IPS-15b (cell line): ENCODE measurements at regions not wholly inside any gene's neighbourhood (a gene's known extent, or its start where the extent isn't known, plus 50 kb on each side); places are given as distances from the start of the nearest gene placed in this dataset.

ENCODE experiments used
- H3K27me3 ChIP-seq: one replicate; pipeline ENCODE4 v1.6.1; 2013; ENCODE audit warnings: low read length; ENCODE audit not compliant: control insufficient read depth, insufficient read depth
- H3K36me3 ChIP-seq: one replicate; pipeline ENCODE4 v1.6.1; 2013; ENCODE audit warnings: low read length; ENCODE audit not compliant: control insufficient read depth, insufficient read depth
- H3K4me1 ChIP-seq: one replicate; pipeline ENCODE4 v1.6.1; 2013; ENCODE audit warnings: mild to moderate bottlenecking, low read length; ENCODE audit not compliant: control insufficient read depth, insufficient read depth
- H3K4me3 ChIP-seq: one replicate; pipeline ENCODE4 v1.5.1; 2013; ENCODE audit warnings: low read depth, low read length
- H3K9ac ChIP-seq: one replicate; pipeline ENCODE4 v1.6.1; 2013; ENCODE audit warnings: low read depth, mild to moderate bottlenecking, low read length
- H3K9me3 ChIP-seq: one replicate; pipeline ENCODE4 v1.6.1; 2013; ENCODE audit warnings: mild to moderate bottlenecking, low read length; ENCODE audit not compliant: control insufficient read depth, insufficient read depth

DNA sequence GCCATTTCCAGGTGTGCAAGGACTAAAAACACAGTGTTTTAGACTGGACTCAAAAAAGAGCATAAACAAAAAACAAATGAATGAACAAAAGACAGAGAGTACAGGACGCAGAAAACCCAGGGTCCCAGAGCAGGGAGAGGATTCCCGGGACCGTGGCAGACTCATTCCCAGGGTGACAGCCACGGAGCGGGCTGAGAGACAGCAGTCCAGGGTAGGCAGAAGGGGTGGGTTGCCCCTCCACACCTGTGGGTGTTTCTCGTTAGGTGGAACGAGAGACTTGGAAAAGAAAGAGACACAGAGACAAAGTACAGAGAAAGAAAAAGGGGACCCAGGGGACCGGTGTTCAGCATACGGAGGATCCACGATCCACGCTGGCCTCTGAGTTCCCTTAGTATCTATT is 273.4 kb downstream of the EIPR1 start:
- H3K36me3 ChIP-seq: no peaks in the 10 kb centered on the region
- no peak overlapping the region for H3K4me3 ChIP-seq
- H3K9ac ChIP-seq: no peak overlapping the region
- peaks cover 2% of the 10 kb centered on the region for H3K4me1 ChIP-seq
- no peaks in the 10 kb centered on the region for H3K27me3 ChIP-seq
- no peaks in the 10 kb centered on the region for H3K9me3 ChIP-seq

DNA sequence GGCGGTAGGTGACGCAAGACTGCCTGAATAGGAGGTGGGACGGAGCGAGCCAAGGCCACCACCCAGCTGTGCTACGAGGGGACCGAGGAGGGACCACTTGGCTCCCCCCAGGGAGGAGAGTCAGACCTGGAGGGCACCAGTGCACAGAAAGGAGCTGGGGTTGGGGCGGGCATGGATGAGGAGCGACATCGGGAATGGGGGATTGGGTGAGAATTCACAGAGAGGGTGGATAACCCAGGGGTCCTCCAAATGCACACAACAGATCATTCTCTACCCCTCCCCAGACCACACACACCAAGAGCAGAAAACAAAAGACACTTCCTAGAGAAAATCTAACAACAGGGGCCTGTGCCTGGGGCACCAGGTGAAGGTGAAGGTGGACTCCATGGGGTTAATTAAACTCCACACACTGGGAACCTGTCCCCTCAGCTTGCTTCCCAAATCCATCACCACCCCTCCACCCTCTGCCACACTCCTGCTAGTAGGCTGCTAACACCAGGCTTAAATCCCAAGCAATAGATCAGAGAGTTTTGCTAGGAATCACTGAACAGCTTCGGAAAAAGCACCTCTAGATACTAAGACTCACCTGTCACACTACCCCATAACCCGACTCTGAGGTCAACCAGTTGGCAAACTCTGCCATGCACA is 274.6 kb downstream of the EIPR1 start:
- Histone ChIP-seq H3K4me1 (peaks cover 2% of the 10 kb centered on the region), H3K4me3 (no peak overlapping the region), H3K27me3 (no peaks in the 10 kb centered on the region), H3K36me3 (no peaks in the 10 kb centered on the region), H3K9ac (no peak overlapping the region), H3K9me3 (no peaks in the 10 kb centered on the region)

DNA sequence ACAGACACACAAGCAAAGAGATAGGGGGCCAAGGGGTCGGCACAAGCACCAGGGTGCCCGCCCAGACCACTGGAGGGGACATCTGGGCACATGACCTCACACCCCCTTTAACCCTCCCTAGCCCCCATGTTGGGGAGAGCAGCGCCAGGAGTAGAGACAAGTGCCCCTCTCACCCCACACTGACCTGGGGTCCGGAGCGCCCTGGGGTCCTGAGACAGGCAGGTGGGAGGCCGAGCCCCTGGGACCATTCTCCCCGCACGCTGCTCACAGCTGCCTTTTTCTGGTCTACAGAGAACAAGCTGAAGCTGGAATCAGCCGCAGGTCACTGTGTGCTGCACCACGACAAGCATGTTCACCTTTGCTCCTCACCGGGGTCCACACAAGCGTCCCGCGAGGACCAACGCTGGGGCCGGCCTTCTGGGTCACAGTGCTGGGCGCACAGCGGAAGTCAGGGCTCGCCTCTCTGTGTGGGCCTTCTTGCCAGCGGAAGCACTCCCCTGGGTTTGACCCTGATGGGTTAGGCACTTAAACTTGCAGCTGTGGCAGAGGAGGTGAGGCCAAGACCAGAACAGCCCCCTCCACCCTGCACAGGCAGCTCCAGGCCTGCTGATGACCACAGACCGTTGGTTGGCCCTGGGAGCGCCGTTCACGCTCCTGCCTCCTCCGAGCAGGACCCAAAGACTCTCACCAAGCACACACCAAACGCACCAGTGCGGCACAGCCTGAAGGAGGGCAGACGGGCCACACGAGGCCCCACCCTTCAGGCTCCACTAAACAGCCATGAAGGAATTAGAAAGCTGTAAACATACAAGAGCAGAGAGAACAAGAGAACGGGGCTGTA is 275.3 kb downstream of the EIPR1 start:
- Histone ChIP-seq H3K4me3 (no peak overlapping the region), H3K9me3 (no peaks in the 10 kb centered on the region), H3K36me3 (no peaks in the 10 kb centered on the region), H3K9ac (no peak overlapping the region), H3K4me1 (peaks cover 2% of the 10 kb centered on the region), H3K27me3 (no peaks in the 10 kb centered on the region)

DNA sequence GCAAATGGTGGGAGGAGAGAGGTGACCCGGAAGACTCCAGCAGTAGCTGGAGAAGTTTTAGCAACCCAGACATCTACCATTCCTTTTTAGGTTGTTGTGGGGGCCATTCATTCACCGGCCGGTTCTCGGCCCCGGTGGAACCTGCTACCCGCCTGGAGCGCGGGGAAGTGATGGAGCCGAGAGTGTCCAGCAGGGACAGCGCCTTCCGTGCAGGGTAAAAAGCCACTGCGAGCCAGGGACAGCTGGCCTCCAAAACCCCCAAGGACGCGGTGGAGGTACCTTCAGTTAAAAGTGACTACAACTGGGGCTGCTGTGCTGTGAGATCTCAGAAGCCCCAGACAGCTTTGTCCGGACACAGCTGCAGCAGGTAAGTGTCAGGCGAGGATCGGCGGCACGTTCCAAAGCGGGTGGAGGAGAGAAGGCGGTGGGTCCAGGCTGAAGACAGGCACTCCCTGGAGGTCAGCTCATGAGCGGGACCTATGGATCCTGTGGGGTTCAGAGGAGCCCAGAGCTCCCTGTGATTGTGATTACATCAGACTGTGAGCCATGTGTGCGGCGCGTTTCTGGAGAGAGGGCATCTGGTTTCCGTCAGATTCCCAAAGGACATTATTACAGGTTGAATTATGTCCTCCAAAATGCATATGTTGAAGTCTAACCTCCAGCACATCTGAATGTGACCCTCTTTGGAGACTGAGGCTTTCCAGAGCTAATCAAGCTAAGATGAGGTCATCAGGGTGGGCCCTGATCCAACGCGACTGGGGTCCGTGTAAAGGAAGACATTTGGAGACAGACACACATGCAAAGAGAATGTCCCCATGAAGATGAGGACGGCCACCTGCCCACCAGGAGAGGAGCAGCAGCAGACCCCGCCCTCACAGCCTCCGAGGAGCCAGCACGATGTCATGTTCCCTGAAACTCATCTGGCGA is 276.3 kb downstream of the EIPR1 start:
- Histone ChIP-seq H3K9ac (no peak overlapping the region), H3K27me3 (no peaks in the 10 kb centered on the region), H3K4me1 (peaks cover 2% of the 10 kb centered on the region), H3K9me3 (no peaks in the 10 kb centered on the region), H3K36me3 (no peaks in the 10 kb centered on the region), H3K4me3 (no peak overlapping the region)

DNA sequence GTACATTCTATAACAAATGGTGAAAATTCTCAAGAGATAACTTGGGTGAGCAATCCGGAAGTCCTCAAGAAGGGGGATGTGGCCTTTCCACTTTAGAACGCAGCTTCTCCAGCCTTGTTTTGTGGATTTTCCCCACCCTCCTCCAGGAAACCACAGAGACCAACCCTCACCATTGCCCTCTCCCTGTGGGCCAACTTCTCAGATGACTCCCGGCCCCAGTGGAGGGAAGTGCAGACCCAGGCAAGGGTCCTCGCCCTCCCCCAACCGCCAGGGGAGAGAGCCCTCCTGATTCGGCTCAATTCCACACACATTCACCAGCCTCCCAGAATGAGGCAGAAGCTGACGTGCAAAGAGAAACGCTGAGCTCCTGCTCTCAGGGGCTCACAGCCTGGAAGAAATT is 277.2 kb downstream of the EIPR1 start:
- no peaks in the 10 kb centered on the region for H3K36me3 ChIP-seq
- no peak overlapping the region for H3K4me3 ChIP-seq
- H3K4me1 ChIP-seq: no peaks in the 10 kb centered on the region
- H3K27me3 ChIP-seq: no peaks in the 10 kb centered on the region
- no peak overlapping the region for H3K9ac ChIP-seq
- H3K9me3 ChIP-seq: no peaks in the 10 kb centered on the region

DNA sequence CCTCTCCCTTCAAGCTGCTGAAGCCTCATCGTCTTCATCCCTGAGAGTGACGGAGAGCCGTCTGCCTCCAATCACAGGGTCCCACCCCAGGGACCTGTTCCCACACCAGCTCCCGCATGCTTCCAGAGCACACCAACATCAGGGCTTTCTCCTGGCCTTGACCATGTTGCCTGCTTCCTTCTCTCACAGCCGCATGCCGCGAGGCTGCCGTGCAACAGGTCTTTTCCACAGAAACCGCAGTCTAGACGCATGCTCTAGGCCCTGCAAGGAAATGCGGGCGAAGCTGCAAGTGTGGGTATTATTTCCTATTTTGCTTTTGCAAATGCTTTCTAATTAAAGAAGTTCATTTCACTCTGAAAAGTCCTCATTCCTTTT is 277.8 kb downstream of the EIPR1 start:
- H3K4me1 ChIP-seq: no peaks in the 10 kb centered on the region
- no peaks in the 10 kb centered on the region for H3K9me3 ChIP-seq
- no peak overlapping the region for H3K9ac ChIP-seq
- H3K36me3 ChIP-seq: no peaks in the 10 kb centered on the region
- H3K27me3 ChIP-seq: no peaks in the 10 kb centered on the region
- H3K4me3 ChIP-seq: no peak overlapping the region

DNA sequence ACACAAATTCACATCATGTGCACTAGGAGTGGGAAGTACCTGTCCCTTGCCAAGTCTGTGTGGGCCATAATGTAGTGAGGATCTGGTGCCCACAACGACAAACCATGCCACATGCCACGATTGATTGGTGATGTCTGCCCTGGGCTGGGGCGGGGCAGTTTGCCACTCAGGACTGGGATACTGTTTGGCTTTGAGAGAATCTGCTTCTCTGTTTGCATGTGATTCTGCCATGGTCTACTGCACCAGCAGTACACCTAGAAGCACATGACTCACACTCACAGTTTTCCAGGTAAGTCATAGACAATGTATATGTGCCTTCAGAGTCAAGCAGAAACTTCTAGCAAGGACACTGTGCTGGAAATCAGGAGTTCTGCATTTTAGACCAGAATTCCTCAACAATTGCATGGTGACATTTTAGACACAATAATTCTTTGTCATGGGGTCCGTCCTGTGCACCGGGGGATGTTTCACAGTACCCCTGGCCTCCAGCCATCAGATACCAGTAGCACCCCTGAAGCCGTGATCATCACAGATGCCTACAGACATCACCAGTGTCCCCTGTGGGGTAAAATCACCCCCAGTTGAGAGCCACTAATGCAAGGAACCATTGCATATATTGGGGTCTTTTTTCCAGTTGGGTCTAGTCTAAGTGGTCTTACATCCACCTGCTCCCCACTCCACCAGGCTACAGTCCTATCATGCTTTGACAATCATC is 278.3 kb downstream of the EIPR1 start:
- H3K27me3 ChIP-seq: no peaks in the 10 kb centered on the region
- no peak overlapping the region for H3K9ac ChIP-seq
- H3K36me3 ChIP-seq: no peaks in the 10 kb centered on the region
- H3K4me1 ChIP-seq: no peaks in the 10 kb centered on the region
- no peaks in the 10 kb centered on the region for H3K9me3 ChIP-seq
- H3K4me3 ChIP-seq: no peak overlapping the region

DNA sequence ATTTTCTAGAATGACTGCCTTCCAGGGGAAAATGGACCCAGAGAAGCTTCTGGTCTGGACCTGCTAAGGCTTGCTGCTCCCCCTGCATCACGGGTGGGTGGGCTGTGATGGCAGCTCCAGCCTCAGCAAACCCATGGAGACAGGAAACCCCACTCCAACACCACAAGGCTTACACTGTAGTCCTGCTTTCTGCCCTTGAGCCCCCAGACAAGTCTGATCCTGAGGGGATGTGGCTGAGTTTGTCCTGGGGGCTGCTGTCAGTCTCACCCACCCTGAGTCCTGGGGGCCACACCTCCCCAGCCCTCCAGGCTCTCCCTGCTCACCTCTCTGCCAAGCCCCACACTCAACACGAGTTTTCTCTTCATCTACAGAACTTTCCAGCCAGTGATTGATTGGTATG is 279.4 kb downstream of the EIPR1 start:
- Histone ChIP-seq H3K9me3 (no peaks in the 10 kb centered on the region), H3K9ac (no peak overlapping the region), H3K4me1 (no peaks in the 10 kb centered on the region), H3K27me3 (no peaks in the 10 kb centered on the region), H3K36me3 (no peaks in the 10 kb centered on the region), H3K4me3 (no peak overlapping the region)

DNA sequence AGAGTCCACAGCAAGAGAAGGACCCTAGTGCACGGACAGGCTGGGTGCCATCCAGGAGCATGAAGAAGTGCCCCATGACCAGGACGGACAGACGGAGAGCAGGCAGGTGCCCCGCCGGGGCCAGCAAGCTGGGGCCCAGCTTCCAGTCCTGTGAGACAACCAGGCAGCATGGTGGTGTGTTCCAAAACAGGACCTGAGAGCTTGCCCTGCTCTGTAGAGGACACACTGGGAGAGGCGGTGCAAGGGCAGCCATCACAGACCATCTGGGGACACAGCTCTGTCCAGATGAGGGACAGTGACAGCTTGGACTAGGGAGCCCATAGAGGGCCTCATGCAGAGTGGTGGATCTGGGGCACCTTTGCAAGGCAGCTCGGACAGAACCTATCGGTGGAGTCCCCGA is 279.8 kb downstream of the EIPR1 start:
- no peak overlapping the region for H3K9ac ChIP-seq
- no peak overlapping the region for H3K4me3 ChIP-seq
- H3K27me3 ChIP-seq: no peaks in the 10 kb centered on the region
- no peaks in the 10 kb centered on the region for H3K9me3 ChIP-seq
- no peaks in the 10 kb centered on the region for H3K36me3 ChIP-seq
- no peaks in the 10 kb centered on the region for H3K4me1 ChIP-seq

DNA sequence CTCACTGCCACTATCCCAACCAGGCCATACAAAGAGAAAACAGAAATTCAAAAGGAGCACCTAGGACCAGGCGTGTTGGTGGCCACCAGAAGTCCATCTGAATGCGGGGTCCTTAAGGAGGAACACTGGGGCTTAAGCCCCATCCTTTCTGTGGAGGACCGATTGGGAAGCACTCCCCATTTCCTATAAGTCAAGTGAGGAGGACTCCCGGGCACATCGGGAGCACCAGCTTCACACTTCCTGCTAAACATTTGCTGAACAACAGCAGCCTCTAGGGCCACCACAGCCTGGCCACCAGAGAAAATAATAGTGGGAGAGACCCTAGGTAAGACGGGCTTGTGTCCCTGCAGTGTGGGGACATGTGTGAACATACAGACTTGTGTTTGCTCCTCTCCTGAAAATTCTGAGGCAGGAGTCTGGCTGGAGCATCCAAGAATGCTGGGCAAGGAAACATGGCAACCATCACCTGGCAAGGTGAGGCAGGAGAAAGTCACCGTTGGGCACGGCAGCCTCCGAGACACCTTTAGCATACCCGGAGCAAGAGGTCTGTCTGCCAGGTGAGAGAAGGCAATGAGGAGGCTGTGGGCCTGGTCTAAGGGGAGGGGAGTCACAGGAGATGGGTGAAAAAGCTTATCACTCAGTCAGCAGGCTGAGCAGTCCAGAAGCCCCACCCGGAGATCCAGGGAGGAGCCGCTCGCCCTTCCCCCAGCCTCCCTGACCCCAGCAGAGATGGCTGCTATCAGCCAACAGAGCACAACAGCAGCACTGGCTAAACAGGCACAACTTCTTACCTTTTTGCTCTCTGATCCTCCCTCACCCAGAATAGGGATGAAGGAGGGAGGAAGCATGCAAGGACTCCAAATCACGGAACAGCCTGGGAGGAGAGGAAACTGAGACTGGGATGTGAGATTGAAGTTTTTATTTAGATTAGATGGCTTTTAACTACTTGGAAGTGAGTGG is 282.3 kb downstream of the EIPR1 start:
- no peak overlapping the region for H3K4me3 ChIP-seq
- H3K27me3 ChIP-seq: no peaks in the 10 kb centered on the region
- H3K36me3 ChIP-seq: no peaks in the 10 kb centered on the region
- H3K4me1 ChIP-seq: no peaks in the 10 kb centered on the region
- H3K9ac ChIP-seq: no peak overlapping the region
- no peaks in the 10 kb centered on the region for H3K9me3 ChIP-seq
